ENCODE measurements at regions not wholly inside any gene's neighbourhood (a gene's known extent, or its start where the extent isn't known, plus 50 kb on each side); places are given as distances from the start of the nearest gene placed in this dataset.

DNA sequence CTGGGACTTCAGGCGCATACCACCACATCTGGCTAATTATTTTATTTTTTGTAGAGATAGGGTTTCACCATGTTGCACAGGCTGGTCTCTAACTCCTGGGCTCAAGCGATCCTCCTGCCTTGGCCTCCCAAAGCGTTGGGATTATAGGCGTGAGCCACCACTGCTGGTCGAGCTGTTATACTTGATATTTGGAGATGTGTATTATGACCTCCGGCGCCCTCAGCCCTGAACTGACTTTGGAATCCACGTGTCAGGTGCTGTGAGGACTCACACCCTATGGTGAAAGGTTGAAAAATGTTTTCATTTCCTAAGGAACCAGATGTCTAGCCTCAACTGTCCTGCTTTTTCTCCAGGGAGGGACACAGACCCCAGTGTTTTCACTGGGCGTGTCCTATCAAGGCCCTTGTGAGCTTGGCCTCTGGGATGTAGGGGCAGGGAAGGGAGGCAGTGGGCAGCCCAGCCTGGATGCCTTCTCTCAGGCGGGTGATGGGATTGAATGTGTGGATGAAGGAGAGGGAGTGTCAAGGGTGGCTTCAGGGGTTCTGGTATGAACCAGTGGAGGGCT lies 56.4 kb upstream of the HAAO start:
- TF ChIP-seq, protein P1, sequence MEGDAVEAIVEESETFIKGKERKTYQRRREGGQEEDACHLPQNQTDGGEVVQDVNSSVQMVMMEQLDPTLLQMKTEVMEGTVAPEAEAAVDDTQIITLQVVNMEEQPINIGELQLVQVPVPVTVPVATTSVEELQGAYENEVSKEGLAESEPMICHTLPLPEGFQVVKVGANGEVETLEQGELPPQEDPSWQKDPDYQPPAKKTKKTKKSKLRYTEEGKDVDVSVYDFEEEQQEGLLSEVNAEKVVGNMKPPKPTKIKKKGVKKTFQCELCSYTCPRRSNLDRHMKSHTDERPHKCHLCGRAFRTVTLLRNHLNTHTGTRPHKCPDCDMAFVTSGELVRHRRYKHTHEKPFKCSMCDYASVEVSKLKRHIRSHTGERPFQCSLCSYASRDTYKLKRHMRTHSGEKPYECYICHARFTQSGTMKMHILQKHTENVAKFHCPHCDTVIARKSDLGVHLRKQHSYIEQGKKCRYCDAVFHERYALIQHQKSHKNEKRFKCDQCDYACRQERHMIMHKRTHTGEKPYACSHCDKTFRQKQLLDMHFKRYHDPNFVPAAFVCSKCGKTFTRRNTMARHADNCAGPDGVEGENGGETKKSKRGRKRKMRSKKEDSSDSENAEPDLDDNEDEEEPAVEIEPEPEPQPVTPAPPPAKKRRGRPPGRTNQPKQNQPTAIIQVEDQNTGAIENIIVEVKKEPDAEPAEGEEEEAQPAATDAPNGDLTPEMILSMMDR (IDR thresholded peaks at IDR 0.05) = no peak
- intact Hi-C loops (cut with DNase I) = no loop called here

DNA sequence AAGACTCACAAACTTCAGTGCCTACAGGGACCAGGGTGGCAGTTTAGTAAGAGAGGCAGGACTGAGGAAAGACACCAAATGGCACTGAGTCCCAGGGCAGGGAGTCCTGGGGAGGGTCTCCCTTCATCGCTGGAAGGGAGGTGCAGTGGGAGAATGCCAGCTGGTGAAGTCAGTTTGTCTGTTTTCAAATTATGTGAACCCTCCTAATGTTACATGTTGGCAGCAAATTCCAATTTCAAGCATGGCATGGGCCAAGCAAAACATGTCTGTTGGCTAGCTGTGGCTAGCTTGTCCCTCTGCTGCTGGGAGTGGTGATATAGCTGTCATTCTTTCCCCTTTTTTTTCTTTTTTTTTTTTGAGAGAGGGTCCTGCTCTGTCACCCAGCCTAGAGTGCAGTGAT lies 55.9 kb upstream of the HAAO start:
- intact Hi-C loops (cut with DNase I) = no loop called here
- Histone ChIP-seq H3K4me3 (no peak overlapping the region), H3K36me3 (no peaks in the 10 kb centered on the region), H3K27ac (peak overlapping the region in 1 of 2 donors; percentile 11), H3K27me3 (no peaks in the 10 kb centered on the region), H3K9me3 (no peaks in the 10 kb centered on the region), H3K4me1 (peaks cover 5 to 21% of the 10 kb centered on the region in 2 donors)
- peak in 1 of 2 donors; percentile 63 for DNase-seq (ENCODE audit: low spot score in 2 of 2)
- TF ChIP-seq, protein P1 (IDR thresholded peaks at IDR 0.05) = no peak

More for the DNA sequence above, 56.4 kb upstream of the HAAO start:
- DNase-seq (ENCODE audit: low spot score in 2 of 2) = peak in 1 of 2 donors; percentile 53
- Histone ChIP-seq H3K27me3 (no peaks in the 10 kb centered on the region), H3K27ac (peak overlapping the region in 1 of 2 donors; percentile 11), H3K4me1 (peaks cover 5 to 21% of the 10 kb centered on the region in 2 donors), H3K36me3 (no peaks in the 10 kb centered on the region), H3K4me3 (no peak overlapping the region), H3K9me3 (no peaks in the 10 kb centered on the region)

DNA sequence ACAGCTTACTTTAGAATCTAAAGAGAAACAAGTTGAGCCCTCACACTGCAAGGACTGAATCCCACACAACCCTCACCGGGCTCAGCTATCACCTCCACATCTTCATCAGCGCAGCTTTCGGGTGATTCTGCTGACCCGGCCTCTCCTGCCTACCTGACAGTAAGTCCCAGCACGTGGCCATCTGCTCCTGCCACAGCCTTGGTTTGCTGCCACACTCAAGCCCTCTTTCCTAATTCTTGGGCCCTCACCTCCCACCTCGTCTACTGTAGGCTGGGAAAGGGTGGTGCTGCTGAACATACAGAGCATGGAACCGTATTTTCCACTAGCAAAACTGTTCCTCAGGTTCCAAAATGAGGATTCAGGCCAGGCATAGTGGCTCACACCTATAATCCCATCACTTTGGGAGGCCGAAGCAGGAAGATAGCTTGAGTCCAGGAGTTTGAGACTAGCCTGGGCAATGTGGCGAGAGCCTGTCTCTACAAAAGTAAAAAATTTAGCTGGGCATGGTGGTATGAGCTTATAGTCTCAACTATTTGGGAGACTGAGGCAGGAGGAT lies 55.3 kb upstream of the HAAO start:
- Histone ChIP-seq H3K9me3 (no peaks in the 10 kb centered on the region), H3K27ac (peak overlapping the region in 1 of 2 donors; percentile 22), H3K27me3 (no peaks in the 10 kb centered on the region), H3K4me3 (no peak overlapping the region), H3K36me3 (no peaks in the 10 kb centered on the region), H3K4me1 (peaks cover 5 to 21% of the 10 kb centered on the region in 2 donors)
- peak in 1 of 2 donors; percentile 41 for DNase-seq (ENCODE audit: low spot score in 2 of 2)
- TF ChIP-seq, protein P1 (IDR thresholded peaks at IDR 0.05) = no peak
- intact Hi-C loops (cut with DNase I) = no loop called here

DNA sequence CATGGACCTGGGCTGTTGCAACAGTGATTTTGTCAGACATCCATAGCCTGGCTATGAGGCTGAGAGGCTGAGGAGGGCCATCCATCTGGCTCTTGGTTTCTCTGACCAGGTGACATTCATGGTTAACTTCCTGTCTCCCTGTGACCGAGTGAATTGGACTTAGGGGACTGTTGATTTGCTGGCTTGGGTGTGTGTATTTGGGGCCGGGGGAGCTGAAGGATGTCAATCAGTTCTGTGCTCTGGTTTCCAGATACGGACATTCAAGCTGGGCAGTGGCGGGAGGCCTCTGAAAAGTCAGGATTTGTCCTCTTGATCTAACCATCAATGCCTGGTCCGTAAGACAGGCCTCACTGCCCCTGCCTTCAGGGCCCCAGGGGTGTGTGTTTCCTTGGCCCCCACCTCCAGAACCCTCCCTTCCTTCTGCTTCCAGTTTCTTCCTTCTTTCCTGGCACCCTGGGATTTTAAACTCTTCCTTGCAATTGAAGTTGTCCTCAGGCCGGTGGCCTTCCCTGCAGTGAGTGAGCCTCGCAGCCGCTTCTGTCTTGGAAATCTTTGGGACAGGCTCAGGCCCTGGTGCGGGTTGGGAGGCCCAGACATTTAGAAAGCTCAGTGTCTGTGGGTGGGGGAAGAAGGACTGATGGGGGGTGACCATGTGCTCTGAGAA lies 54.7 kb upstream of the HAAO start:
- intact Hi-C loops (cut with DNase I) = no loop called here
- H3K4me1 ChIP-seq = peaks cover 5 to 21% of the 10 kb centered on the region in 2 donors
- H3K36me3 ChIP-seq = no peaks in the 10 kb centered on the region
- H3K27ac ChIP-seq = peak overlapping the region in 1 of 2 donors; percentile 22
- no peaks in the 10 kb centered on the region for H3K27me3 ChIP-seq
- DNase-seq (ENCODE audit: low spot score in 2 of 2) = peak in 1 of 2 donors; percentile 51
- H3K9me3 ChIP-seq = no peaks in the 10 kb centered on the region
- TF ChIP-seq, protein P1 (IDR thresholded peaks at IDR 0.05) = no peak
- no peak overlapping the region for H3K4me3 ChIP-seq

DNA sequence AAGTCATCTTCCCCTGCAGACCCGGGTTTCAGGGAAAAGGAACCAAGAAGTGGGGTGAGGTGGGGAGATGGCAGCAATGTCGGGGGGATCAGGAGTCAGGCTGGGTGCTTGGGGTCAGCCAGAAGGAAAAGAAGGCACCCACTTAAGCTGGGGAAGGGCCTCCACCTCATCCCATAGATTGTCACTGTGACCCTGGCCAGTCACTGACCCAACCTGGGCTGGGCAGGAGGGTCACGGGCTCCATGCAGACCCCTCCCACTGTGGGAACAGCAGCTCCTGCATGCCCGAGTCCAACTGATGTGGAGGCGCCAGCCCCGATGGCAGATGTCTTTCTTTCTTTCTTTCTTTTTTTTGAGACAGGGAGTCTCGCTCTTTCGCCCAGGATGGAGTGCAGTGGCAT lies 53.6 kb upstream of the HAAO start:
- intact Hi-C loops (cut with DNase I) = no loop called here
- peak in 1 of 2 donors; percentile 46 for DNase-seq (ENCODE audit: low spot score in 2 of 2)
- peaks cover 5 to 25% of the 10 kb centered on the region in 2 donors for H3K4me1 ChIP-seq

More for the DNA sequence above, 53.6 kb upstream of the HAAO start:
- H3K4me3 ChIP-seq = no peak overlapping the region
- no peaks in the 10 kb centered on the region for H3K36me3 ChIP-seq
- TF ChIP-seq, protein P1 (IDR thresholded peaks at IDR 0.05) = no peak
- H3K27ac ChIP-seq = peak overlapping the region; percentile 31 to 46
- H3K9me3 ChIP-seq = no peaks in the 10 kb centered on the region
- no peaks in the 10 kb centered on the region for H3K27me3 ChIP-seq

Measured in ascending aorta (tissue), 2 donors.